PFSK-1 (cell line): ENCODE measurements at regions not wholly inside any gene's neighbourhood (a gene's known extent, or its start where the extent isn't known, plus 50 kb on each side); places are given as distances from the start of the nearest gene placed in this dataset.

ENCODE experiments used
- FOXP2 ChIP-seq: optimal IDR thresholded peaks from 2 replicates; pipeline ENCODE3; 2011; ENCODE audit warnings: borderline replicate concordance, control low read depth, inconsistent platforms; ENCODE audit not compliant: insufficient read depth; ENCODE audit errors: extremely low read length, extremely low read depth
- POLR2AphosphoS5 ChIP-seq: IDR thresholded peaks from 2 replicates; pipeline ENCODE4 v1.6.1; 2012; ENCODE audit warnings: low read depth, mild to moderate bottlenecking, control low read depth, low read length, moderate library complexity
- REST ChIP-seq, 2 experiments: IDR thresholded peaks; 2 replicates each; pipeline versions ENCODE4 v1.6.1 to v1.8.0; 2011 to 2012; ENCODE audit warnings: low read depth in 2 of 2, low read length in 2 of 2, control low read depth in 1 of 2, inconsistent platforms in 1 of 2, mild to moderate bottlenecking in 1 of 2, moderate library complexity in 1 of 2; ENCODE audit not compliant: insufficient read depth in 1 of 2
- SIN3A ChIP-seq: IDR thresholded peaks from 2 replicates; pipeline ENCODE4 v1.6.1; 2012; ENCODE audit warnings: mild to moderate bottlenecking, low read length, moderate library complexity, borderline replicate concordance; ENCODE audit not compliant: insufficient read depth
- TAF1 ChIP-seq: IDR thresholded peaks from 2 replicates; pipeline ENCODE4 v1.6.1; 2012; ENCODE audit warnings: low read length, control low read depth, borderline replicate concordance; ENCODE audit not compliant: insufficient read depth

- TF ChIP-seq FOXP2 (no peak), TAF1 (no peak), POLR2AphosphoS5 (no peak), SIN3A (no peak), REST (IDR thresholded peaks at IDR 0.05; ENCODE audit: insufficient read depth in 1 of 2, low read depth in 2 of 2, low read length in 2 of 2) (no peak)
Observed at GRCh38 chr9:99441829-99442228, 219.7 kb downstream of the SEC61B start.

DNA sequence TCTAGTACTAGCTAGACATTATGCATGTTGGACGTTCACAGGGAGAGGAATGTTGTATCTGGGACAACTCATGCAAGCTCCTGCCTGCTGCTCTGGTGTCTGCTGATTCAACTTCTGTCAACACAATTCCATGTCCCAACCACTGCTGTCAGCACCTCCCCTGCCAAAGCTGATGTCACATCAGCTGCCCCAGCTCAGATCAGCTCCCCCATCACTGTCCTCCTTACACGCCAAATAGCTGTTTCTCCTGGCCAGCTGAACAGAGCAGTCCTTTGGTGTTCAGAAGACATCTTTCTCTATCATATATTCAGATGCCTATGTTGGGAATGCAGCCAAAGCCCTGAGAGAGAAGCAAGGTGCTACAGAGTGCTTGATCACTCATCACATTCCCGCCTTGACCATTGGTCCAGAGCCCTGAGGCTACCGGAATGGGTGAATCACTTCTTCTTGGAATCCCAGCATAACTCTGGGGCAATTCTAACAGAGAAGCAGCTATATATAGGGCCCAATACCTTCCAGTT, 223.3 kb downstream of the SEC61B start:
- TF ChIP-seq POLR2AphosphoS5 = no peak
- peak; percentile 77 for TF ChIP-seq FOXP2

DNA sequence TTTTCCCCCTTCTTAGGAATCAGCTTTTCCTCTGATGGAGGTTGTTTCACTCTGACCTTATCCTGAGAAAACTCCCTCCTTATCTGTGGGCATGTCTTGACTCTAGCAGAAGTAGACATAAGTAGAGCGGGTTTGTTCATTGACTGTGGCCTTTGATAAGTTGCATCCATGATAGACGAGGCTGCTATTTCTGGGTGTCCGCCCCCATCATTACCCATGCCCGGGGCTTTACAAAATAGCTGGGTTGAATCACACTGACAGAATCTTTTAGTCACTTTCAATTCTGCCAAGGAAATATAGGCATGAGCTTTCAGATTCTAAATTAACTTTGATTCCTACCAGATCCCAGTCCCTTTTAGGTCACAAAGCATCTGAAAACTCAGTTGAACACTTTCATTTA, 223.8 kb downstream of the SEC61B start:
- no peak for TF ChIP-seq POLR2AphosphoS5
- TF ChIP-seq REST (IDR thresholded peaks at IDR 0.05; ENCODE audit: insufficient read depth in 1 of 2, low read depth in 2 of 2, low read length in 2 of 2) = no peak
- TF ChIP-seq SIN3A = no peak
- TF ChIP-seq FOXP2 = no peak
- TF ChIP-seq TAF1 = no peak

- no peak for TF ChIP-seq POLR2AphosphoS5
- no peak for TF ChIP-seq FOXP2
- TF ChIP-seq TAF1 = no peak
Observed at GRCh38 chr9:99447951-99448350, 225.9 kb downstream of the SEC61B start.

GRCh38 chr9:99449726-99450125, 227.6 kb downstream of the SEC61B start:
- no peak for TF ChIP-seq POLR2AphosphoS5
- TF ChIP-seq TAF1 = no peak
- no peak for TF ChIP-seq REST (IDR thresholded peaks at IDR 0.05; ENCODE audit: insufficient read depth in 1 of 2, low read depth in 2 of 2, low read length in 2 of 2)
- no peak for TF ChIP-seq SIN3A
- TF ChIP-seq FOXP2 = no peak

DNA sequence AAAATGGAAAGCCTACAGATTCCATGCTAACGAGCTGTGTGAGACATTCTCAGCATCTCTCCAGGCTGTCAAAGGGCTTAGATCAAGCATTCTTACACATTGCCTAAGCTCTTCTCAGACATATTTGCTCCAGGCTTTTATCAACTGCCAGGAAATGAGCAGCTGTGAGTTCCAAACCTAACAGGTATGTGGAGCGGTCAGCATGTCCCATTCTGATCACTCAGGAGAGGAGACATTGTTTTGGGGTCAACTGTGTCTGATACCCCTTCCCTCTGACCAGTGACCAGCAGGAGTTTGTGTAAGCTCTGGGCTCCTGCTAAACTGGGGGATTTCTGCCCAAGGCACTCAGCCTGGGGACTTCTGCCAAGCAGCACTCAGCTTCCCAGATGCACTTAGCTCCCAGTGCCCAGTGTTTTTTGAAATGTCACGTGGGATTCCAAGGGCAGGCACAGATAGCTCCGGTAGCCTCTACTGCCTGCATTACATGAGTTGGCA, 229.1 kb downstream of the SEC61B start:
- TF ChIP-seq TAF1 (no peak), REST (IDR thresholded peaks at IDR 0.05; ENCODE audit: insufficient read depth in 1 of 2, low read depth in 2 of 2, low read length in 2 of 2) (no peak), SIN3A (no peak), POLR2AphosphoS5 (no peak), FOXP2 (no peak)
